Suprapubic skin (tissue), 4 donors: ENCODE measurements at regions not wholly inside any gene's neighbourhood (a gene's known extent, or its start where the extent isn't known, plus 50 kb on each side); places are given as distances from the start of the nearest gene placed in this dataset.

ENCODE experiments used
- DNase-seq, 2 donors: peaks; one replicate each; pipeline ENCODE4 v3.0.0-alpha.2; 2019; ENCODE audit warnings: low spot score in 2 of 2
- H3K27ac ChIP-seq: fragments of 200-600 bp; sonication (generic); one replicate; pipeline ENCODE4 v1.5.1; 2019
- H3K27me3 ChIP-seq: fragments of 200-600 bp; sonication (generic); one replicate; pipeline ENCODE4 v1.5.1; 2019
- H3K36me3 ChIP-seq: fragments of 200-600 bp; sonication (generic); one replicate; pipeline ENCODE4 v1.5.1; 2019
- H3K4me1 ChIP-seq: fragments of 200-600 bp; sonication (generic); one replicate; pipeline ENCODE4 v1.5.1; 2019
- H3K4me3 ChIP-seq: fragments of 200-600 bp; sonication (generic); one replicate; pipeline ENCODE4 v1.5.1; 2019; ENCODE audit warnings: mild to moderate bottlenecking
- H3K9me3 ChIP-seq: fragments of 200-600 bp; sonication (generic); one replicate; pipeline ENCODE4 v1.5.1; 2019
- CTCF ChIP-seq, 2 donors: fragments of 200-600 bp in 1 of 2; fragments of 450-650 bp in 1 of 2; sonication (generic) in 1 of 2; IDR thresholded peaks; one replicate each; pipeline ENCODE4 v1.5.1; 2016 to 2019; ENCODE audit warnings: antibody characterized with exemption in 2 of 2, mild to moderate bottlenecking in 1 of 2, moderate library complexity in 1 of 2
- EP300 ChIP-seq: sonication (generic); formaldehyde crosslinking; IDR thresholded peaks from one replicate; pipeline ENCODE4 v1.6.1; 2017; ENCODE audit warnings: antibody characterized with exemption
- POLR2A ChIP-seq, 2 donors: fragments of 450-650 bp; IDR thresholded peaks; one replicate each; pipeline ENCODE4 v1.6.1; 2017; ENCODE audit warnings: antibody characterized with exemption in 2 of 2, mild to moderate bottlenecking in 2 of 2, moderate library complexity in 2 of 2
- POLR2AphosphoS5 ChIP-seq, 3 donors: sonication (generic); formaldehyde crosslinking; IDR thresholded peaks; one replicate each; pipeline ENCODE4 v1.6.1; 2017; ENCODE audit warnings: antibody characterized with exemption in 3 of 3
- WGBS: methylation state at CpG from one replicate; pipeline ENCODE4 v1.1.5; 2018; 5-methylcytosine and 5-hydroxymethylcytosine counted together

- Histone ChIP-seq H3K27ac (no peak overlapping the region), H3K9me3 (no peaks in the 10 kb centered on the region), H3K4me3 (no peak overlapping the region), H3K36me3 (no peaks in the 10 kb centered on the region), H3K27me3 (no peaks in the 10 kb centered on the region), H3K4me1 (peaks cover 2% of the 10 kb centered on the region)
- DNase-seq, result no peak
- WGBS, result 84% methylated on average over 5 of the region's 5 CpGs
- TF ChIP-seq EP300, result no peak
- no peak for TF ChIP-seq CTCF (IDR thresholded peaks at IDR 0.05)
- TF ChIP-seq POLR2AphosphoS5 (IDR thresholded peaks at IDR 0.05), result no peak
- no peak for TF ChIP-seq POLR2A (IDR thresholded peaks at IDR 0.05)
Measured at GRCh38 chr7:86930554-86931307, 128.7 kb downstream of the ELAPOR2 start.

GRCh38 chr7:86929293-86930109 lies 130.0 kb downstream of the ELAPOR2 start:
- H3K27ac ChIP-seq, result no peak overlapping the region
- no peak for TF ChIP-seq POLR2A (IDR thresholded peaks at IDR 0.05)
- no peaks in the 10 kb centered on the region for H3K36me3 ChIP-seq
- H3K27me3 ChIP-seq, result no peaks in the 10 kb centered on the region
- H3K4me1 ChIP-seq, result peaks cover 2% of the 10 kb centered on the region
- no peaks in the 10 kb centered on the region for H3K9me3 ChIP-seq
- no peak overlapping the region for H3K4me3 ChIP-seq
- WGBS, result 64% methylated on average over 4 of the region's 4 CpGs
- no peak for DNase-seq

GRCh38 chr7:86928308-86928707 lies 131.1 kb downstream of the ELAPOR2 start:
- H3K4me1 ChIP-seq, result peaks cover 2% of the 10 kb centered on the region
- no peak overlapping the region for H3K4me3 ChIP-seq
- no peaks in the 10 kb centered on the region for H3K36me3 ChIP-seq
- WGBS, result 99% methylated on average over 3 of the region's 3 CpGs
- no peaks in the 10 kb centered on the region for H3K9me3 ChIP-seq
- H3K27me3 ChIP-seq, result no peaks in the 10 kb centered on the region
- no peak for DNase-seq
- H3K27ac ChIP-seq, result no peak overlapping the region
- no peak for TF ChIP-seq POLR2A (IDR thresholded peaks at IDR 0.05)
- no peak for TF ChIP-seq CTCF (IDR thresholded peaks at IDR 0.05)
- TF ChIP-seq POLR2AphosphoS5 (IDR thresholded peaks at IDR 0.05), result no peak
- no peak for TF ChIP-seq EP300

- TF ChIP-seq POLR2AphosphoS5 (IDR thresholded peaks at IDR 0.05), result no peak
- TF ChIP-seq CTCF (IDR thresholded peaks at IDR 0.05), result peak; percentile 54 to 63
- no peak for DNase-seq
- H3K36me3 ChIP-seq, result no peaks in the 10 kb centered on the region
- H3K4me1 ChIP-seq, result peaks cover 2% of the 10 kb centered on the region
- no peak overlapping the region for H3K27ac ChIP-seq
- no peaks in the 10 kb centered on the region for H3K27me3 ChIP-seq
- no peak overlapping the region for H3K4me3 ChIP-seq
- 3% methylated on average over 2 of the region's 2 CpGs for WGBS
- H3K9me3 ChIP-seq, result no peaks in the 10 kb centered on the region
Measured at GRCh38 chr7:86926732-86927131, 132.7 kb downstream of the ELAPOR2 start.

GRCh38 chr7:86925221-86925620 lies 134.2 kb downstream of the ELAPOR2 start:
- H3K4me3 ChIP-seq, result no peak overlapping the region
- WGBS, result 93% methylated on average over 1 of the region's 1 CpG
- no peaks in the 10 kb centered on the region for H3K36me3 ChIP-seq
- no peaks in the 10 kb centered on the region for H3K4me1 ChIP-seq
- H3K9me3 ChIP-seq, result no peaks in the 10 kb centered on the region
- no peaks in the 10 kb centered on the region for H3K27me3 ChIP-seq
- H3K27ac ChIP-seq, result no peak overlapping the region
- TF ChIP-seq POLR2AphosphoS5 (IDR thresholded peaks at IDR 0.05) (no peak), CTCF (IDR thresholded peaks at IDR 0.05) (no peak), POLR2A (IDR thresholded peaks at IDR 0.05) (no peak), EP300 (no peak)
- DNase-seq, result no peak
